Large intestine (tissue), 3 donors: ENCODE measurements at regions not wholly inside any gene's neighbourhood (a gene's known extent, or its start where the extent isn't known, plus 50 kb on each side); places are given as distances from the start of the nearest gene placed in this dataset.

ENCODE experiments used
- DNase-seq, 2 donors: peaks; one replicate each; pipeline versions ENCODE4 v3.0.0 to v3.0.0-alpha.2; 2013
- H3K27ac ChIP-seq: one replicate; pipeline ENCODE4 v1.5.1; 2013; ENCODE audit warnings: low read length
- H3K27me3 ChIP-seq: 2 replicates; pipeline ENCODE4 v1.6.1; 2013; ENCODE audit warnings: low read length; ENCODE audit not compliant: control insufficient read depth, insufficient read depth
- H3K36me3 ChIP-seq: 2 replicates; pipeline ENCODE4 v1.6.1; 2013; ENCODE audit warnings: low read length; ENCODE audit not compliant: control insufficient read depth, insufficient read depth
- H3K4me1 ChIP-seq: one replicate; pipeline ENCODE4 v1.6.1; 2013; ENCODE audit warnings: low read length; ENCODE audit not compliant: control insufficient read depth, insufficient read depth
- H3K4me3 ChIP-seq: one replicate; pipeline ENCODE4 v1.5.1; 2013; ENCODE audit warnings: low read length
- H3K9me3 ChIP-seq: one replicate; pipeline ENCODE4 v1.6.1; 2013; ENCODE audit warnings: mild to moderate bottlenecking, low read depth, low read length, moderate library complexity; ENCODE audit not compliant: control insufficient read depth
- WGBS: methylation state at CpG from one replicate; pipeline ENCODE4 v1.1.5; 2013; ENCODE audit warnings: low lambda C conversion rate; ENCODE audit not compliant: insufficient coverage; 5-methylcytosine and 5-hydroxymethylcytosine counted together

- H3K4me1 ChIP-seq, result peaks cover 18% of the 10 kb centered on the region
- H3K27me3 ChIP-seq, result no peaks in the 10 kb centered on the region
- H3K4me3 ChIP-seq, result no peak overlapping the region
- WGBS, result 100% methylated on average over 1 of the region's 2 CpGs
- peaks cover 9% of the 10 kb centered on the region for H3K9me3 ChIP-seq
- no peaks in the 10 kb centered on the region for H3K36me3 ChIP-seq
- peak in 1 of 2 donors; percentile 36 for DNase-seq
- no peak overlapping the region for H3K27ac ChIP-seq
Observed at GRCh38 chr3:151969026-151969642, 95.7 kb downstream of the SUCNR1 start.

DNA sequence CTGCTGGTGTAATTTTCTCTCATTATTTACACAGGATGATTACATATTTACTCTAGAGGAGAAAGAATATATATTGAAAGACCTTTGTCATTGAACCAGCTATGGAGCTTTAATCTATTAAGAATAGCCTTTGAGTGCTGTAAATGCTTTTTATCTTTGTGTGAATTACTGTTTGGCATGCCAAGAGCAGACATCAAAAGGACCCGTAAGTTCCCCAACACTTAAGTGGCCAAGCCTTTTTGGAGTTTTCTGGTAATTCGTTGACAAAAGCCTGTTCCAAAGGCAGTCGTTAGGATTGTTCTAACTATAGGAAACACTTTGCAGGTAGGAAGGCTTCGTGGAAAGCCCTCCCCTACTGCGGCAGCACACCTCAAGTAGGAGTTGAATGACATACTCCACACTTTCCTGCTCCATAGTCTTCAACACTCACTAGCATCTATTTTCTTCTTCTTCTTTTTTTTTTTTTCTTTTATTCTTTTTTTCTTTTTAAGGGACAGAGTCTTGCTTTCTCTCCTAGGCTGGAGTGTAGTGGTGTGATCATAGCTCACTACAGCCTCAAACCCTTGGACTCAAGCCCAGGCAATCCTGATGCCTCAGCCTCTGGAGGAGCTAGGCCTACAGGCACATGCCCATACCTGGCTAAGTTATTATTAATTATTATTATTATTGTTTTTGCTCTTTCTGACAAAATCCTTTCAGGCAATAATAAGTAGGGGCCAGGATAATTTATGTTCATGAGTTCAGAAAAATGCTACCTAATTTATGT, 98.6 kb downstream of the SUCNR1 start:
- Histone ChIP-seq H3K27ac (peak overlapping the region; percentile 46), H3K27me3 (no peaks in the 10 kb centered on the region), H3K4me3 (no peak overlapping the region), H3K36me3 (no peaks in the 10 kb centered on the region), H3K9me3 (peaks cover 9% of the 10 kb centered on the region), H3K4me1 (peaks cover 25% of the 10 kb centered on the region)
- 31% methylated on average over 2 of the region's 5 CpGs for WGBS
- DNase-seq, result peak; percentile 43 to 85

DNA sequence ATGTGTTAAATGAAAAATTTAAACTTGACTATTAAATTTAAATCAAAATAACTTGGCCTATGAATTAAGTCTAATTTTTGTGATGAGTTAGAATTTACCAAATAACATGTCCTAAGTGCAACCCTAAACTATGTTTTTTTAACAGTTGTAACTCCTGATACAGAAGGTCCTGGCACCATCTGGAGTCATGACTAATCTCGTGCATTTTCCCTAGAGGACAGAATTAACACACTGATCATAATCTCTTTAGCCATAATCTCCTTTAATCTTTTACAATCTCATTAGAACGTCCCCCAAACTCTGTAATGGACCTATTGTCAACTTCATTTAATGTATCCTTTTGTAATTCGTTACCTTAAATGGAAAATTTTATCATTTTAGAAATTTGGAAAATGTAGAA, 100.6 kb downstream of the SUCNR1 start:
- H3K27me3 ChIP-seq, result no peaks in the 10 kb centered on the region
- H3K4me1 ChIP-seq, result peaks cover 25% of the 10 kb centered on the region
- 53% methylated on average over 3 of the region's 3 CpGs for WGBS
- H3K9me3 ChIP-seq, result no peaks in the 10 kb centered on the region
- no peak overlapping the region for H3K4me3 ChIP-seq
- no peak for DNase-seq
- H3K36me3 ChIP-seq, result no peaks in the 10 kb centered on the region
- no peak overlapping the region for H3K27ac ChIP-seq

DNA sequence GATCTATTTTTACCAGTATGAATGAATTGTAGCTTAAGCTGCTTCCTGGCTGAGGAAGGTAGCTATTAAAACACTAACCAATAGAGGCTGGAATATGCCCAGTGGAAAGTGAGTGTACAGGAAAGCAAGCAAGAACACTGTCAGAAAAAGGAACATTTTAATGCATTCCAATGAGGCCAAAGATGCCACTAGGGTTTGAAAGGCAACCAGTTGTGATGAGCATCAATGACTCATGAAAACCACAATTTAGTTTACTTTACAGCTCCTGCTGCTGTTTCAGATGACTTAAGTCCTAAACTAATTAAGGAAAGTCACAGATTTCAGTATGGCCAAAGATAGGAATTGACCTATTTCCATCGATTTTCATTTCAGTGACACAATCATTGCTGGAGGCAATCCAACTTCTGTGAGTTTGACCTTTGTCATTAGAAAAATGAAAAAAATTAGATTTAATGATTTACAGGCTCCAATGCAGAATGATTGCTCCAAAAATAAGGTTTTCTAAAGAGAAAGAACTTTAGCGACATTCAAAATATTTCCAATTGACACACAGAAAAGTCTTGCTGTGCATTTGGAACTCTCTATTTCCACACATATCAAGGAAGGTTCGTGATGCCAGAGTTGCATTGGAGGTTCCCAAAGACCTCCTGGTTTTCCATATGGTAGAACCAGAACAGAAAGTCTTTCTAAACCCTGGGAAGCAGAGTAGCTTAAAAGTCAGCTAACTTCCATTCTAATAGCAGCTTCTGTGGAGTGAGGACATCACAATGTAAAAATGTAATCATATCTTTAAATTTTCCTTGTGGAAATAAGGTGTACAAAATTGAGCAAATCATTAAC, 103.0 kb downstream of the SUCNR1 start:
- peak in 1 of 2 donors; percentile 58 for DNase-seq
- Histone ChIP-seq H3K4me3 (no peak overlapping the region), H3K9me3 (no peaks in the 10 kb centered on the region), H3K27ac (no peak overlapping the region), H3K4me1 (peaks cover 21% of the 10 kb centered on the region), H3K27me3 (no peaks in the 10 kb centered on the region), H3K36me3 (no peaks in the 10 kb centered on the region)
- WGBS, result 33% methylated on average over 2 of the region's 3 CpGs

- no peak for DNase-seq
- peaks cover 7% of the 10 kb centered on the region for H3K4me1 ChIP-seq
- H3K27me3 ChIP-seq, result no peaks in the 10 kb centered on the region
- H3K36me3 ChIP-seq, result no peaks in the 10 kb centered on the region
- H3K9me3 ChIP-seq, result no peaks in the 10 kb centered on the region
- no CpG with 5 or more reads among the region's 1 CpG for WGBS
- H3K27ac ChIP-seq, result no peak overlapping the region
- H3K4me3 ChIP-seq, result no peak overlapping the region
Observed at GRCh38 chr3:151979906-151980305, 106.5 kb downstream of the SUCNR1 start.

DNA sequence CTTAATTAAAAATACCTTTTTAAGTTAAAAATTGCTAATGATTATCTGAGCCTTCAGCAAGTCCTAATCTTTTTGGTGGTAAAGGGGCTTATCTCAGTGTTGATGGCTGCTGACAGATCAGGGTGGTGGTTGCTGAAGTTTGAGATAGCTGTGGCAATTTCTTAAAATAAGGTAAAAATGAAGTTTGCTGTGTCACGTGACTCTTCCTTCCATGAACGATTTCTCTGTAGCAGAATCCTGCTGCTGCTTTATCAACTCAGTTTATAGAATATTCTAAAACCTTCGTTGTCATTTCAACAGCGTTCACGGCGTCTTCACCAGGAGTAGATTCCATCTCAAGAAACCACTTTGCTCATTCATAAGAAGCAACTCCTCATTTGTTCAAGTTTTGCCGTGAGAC, 110.1 kb downstream of the SUCNR1 start:
- Histone ChIP-seq H3K4me3 (no peak overlapping the region), H3K27me3 (no peaks in the 10 kb centered on the region), H3K4me1 (peaks cover 8% of the 10 kb centered on the region), H3K27ac (no peak overlapping the region), H3K36me3 (no peaks in the 10 kb centered on the region), H3K9me3 (no peaks in the 10 kb centered on the region)
- no peak for DNase-seq
- WGBS, result 100% methylated on average over 1 of the region's 7 CpGs

- H3K27ac ChIP-seq, result no peak overlapping the region
- peaks cover 9% of the 10 kb centered on the region for H3K4me1 ChIP-seq
- H3K27me3 ChIP-seq, result no peaks in the 10 kb centered on the region
Observed at GRCh38 chr3:151985787-151986430, 112.5 kb downstream of the SUCNR1 start.

GRCh38 chr3:151987893-151988292, 114.5 kb downstream of the SUCNR1 start:
- Histone ChIP-seq H3K4me3 (no peak overlapping the region), H3K36me3 (no peaks in the 10 kb centered on the region), H3K27me3 (no peaks in the 10 kb centered on the region), H3K27ac (no peak overlapping the region), H3K4me1 (peaks cover 19% of the 10 kb centered on the region), H3K9me3 (no peaks in the 10 kb centered on the region)
- no peak for DNase-seq
- WGBS, result 89% methylated on average over 1 of the region's 1 CpG

More at GRCh38 chr3:151985787-151986430, 112.5 kb downstream of the SUCNR1 start:
- peak in 1 of 2 donors; percentile 41 for DNase-seq
- Histone ChIP-seq H3K4me3 (no peak overlapping the region), H3K9me3 (no peaks in the 10 kb centered on the region), H3K36me3 (no peaks in the 10 kb centered on the region)
- WGBS, result no CpG with 5 or more reads among the region's 2 CpGs

DNA sequence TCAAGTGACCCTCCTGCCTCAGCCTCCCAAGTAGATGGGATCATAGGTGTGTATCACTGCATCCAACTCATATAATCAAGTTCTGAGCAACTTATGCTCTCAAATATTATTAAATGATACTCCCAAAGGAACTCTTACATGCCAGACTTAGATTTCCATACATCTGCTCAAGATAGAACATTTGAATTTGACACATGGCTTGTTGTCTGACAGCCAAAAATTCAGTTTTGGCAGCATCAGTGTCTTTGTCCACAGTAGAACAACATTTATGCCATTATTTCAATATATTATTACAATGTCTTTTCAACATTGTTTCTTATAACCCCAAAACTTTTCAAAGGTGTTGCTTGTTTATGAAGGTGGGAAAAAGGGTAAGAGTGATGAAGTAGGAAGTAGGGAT, 116.2 kb downstream of the SUCNR1 start:
- Histone ChIP-seq H3K9me3 (no peaks in the 10 kb centered on the region), H3K27ac (no peak overlapping the region), H3K27me3 (no peaks in the 10 kb centered on the region), H3K4me1 (peaks cover 19% of the 10 kb centered on the region), H3K36me3 (no peaks in the 10 kb centered on the region), H3K4me3 (no peak overlapping the region)
- DNase-seq, result no peak

DNA sequence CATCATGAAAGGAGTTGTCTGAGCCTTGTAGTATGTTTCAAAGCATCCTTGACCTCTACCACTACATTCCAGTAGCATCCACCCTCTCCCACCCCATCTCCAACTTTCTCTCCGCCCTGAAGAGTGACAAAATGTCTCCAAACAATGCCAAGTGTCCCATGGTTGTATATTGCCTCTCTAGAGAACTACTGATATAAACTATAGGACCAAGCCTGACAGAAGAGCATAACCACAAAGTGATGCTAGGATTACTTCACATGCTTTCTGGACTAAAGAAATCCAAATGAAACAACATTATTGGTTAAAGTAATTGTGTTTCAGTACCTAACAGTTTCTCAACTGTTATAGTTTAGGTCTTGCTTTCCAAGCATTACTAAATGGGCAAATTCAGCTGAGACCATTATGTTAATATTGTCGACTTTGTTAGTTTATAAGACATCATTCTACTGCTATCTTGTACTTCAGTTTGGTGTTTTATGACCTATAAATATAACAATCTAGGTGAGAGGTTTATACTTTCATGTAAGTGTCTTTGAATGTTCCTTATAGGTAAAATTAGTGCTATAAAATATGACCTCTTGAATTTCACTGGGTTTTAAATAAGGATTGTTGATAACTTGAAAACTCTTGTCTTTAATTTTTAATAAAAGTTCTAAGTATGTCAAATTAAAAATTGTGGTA, 117.4 kb downstream of the SUCNR1 start:
- no peak for DNase-seq
- Histone ChIP-seq H3K27me3 (no peaks in the 10 kb centered on the region), H3K36me3 (no peaks in the 10 kb centered on the region), H3K9me3 (no peaks in the 10 kb centered on the region), H3K4me3 (no peak overlapping the region), H3K4me1 (peaks cover 19% of the 10 kb centered on the region), H3K27ac (no peak overlapping the region)
- WGBS, result 43% methylated on average over 1 of the region's 2 CpGs
